ENCODE measurements at regions not wholly inside any gene's neighbourhood (a gene's known extent, or its start where the extent isn't known, plus 50 kb on each side); places are given as distances from the start of the nearest gene placed in this dataset.
"Not testable (repeated sequence)": the region's sequence is repeated elsewhere in the genome, so short reads cannot be mapped to it uniquely, and the experiment has no call there.

DNA sequence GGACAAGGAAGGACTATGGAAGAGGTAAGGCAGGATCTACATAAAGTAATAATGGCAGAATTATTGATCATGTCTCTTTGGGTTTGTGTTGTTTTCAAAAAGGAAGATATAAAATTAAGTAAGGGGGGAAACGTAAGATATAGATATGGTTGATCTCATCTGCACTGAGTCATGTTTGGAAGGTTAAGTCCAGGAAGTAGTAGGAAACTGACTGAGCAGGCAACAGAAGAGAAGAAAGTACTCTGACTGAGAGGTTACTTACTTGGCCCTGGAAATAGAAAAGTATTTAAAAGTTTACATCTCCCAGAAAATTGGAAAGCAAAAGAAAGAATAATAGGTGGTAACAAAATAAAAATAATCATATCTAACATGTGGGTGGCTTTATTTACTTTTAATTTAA lies 405.3 kb upstream of the RGMB start:
- DNase-seq (ENCODE audit: low read depth), result no peak

DNA sequence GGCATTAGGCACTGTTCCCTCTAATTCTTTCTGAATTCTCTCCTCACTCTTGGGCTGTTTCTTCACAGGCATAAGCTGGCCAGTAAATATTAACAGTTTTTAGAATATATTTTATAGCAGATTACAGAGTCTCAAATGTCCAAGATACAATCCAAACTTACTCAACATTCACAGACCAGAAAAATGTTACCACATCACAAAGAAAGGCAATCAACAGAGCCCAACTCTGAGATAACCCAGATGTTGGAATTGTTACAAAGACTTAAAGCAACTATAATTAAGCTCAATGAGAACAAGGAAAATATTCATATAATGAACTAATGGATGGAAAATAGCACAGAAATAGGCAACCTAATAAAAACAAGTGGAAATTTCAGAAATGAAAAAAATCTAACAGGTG lies 401.1 kb upstream of the RGMB start:
- DNase-seq (ENCODE audit: low read depth), result no peak

DNA sequence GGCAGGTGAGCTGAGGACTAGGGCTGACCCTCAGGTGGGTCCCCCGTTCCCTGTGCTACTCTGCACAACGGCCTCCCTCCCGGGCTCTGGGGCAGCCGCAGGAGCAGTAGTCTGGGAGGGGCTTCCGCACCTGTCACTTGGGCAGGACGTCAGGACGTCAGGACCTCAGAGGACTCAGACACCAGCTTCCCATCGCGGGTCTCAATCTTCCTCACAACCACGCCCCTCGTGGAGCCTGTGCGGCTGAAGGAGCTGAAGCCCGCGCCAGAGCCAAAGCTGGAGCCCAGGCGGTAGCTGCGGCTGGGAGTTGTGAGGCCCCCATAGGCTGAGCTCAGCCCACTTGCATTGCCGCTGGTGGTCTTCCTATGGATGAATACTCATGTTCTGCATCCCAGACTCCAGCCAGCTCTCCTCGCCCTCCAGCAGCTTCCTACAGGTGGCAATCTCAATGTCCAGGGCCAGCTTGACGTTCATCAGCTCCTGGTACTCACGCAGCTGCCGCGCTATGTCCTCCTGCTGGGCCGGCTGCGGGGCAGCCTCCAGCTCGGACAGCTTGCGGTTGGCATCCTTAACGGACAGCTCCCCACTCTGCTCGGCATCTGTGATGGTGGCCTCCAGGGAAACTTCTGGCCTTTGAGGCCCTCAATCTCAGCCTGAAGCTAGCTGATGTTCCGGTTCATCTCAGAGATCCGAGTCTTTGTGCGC lies 381.4 kb upstream of the RGMB start:
- DNase-seq (ENCODE audit: low read depth), result no peak

DNA sequence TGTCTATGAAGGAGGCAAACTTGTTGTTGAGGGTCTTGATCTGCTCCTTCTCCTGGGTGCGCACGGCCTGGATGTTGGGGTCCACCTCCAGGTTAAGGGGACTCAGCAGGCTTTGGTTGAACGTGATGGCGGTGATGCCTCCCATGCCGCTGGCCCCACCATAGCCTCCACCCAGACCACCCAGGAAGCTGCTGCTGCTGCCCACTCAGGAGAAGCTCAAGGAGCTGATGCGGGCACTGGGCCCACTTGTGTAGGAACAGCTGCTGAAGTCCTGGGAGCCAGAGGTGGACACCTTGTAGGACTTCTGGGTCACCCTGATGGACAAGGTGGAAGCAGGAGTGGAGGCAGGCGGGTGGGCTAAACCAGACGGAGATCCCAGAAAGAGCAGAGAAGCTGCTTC lies 380.3 kb upstream of the RGMB start:
- DNase-seq (ENCODE audit: low read depth), result not testable (repeated sequence)

DNA sequence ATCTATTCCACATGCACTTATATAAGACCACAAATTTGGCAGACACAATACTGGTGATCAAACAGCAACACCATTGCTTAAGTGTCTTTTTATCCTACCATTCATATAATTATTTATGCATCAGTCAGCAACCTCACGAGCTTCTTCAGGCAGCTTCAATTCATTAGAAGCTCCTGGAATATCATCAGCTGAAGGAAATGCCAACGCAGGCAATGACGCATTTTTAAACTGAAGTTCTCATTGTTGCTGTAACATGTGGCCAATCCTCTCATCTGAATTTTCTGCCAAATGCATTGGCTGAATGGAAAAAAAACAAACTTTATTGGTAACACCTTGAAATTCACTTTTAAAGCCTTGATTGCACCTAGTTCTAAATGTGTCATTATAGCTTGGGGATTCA lies 376.4 kb upstream of the RGMB start:
- peak; percentile 84 for DNase-seq (ENCODE audit: low read depth)

- no peak for DNase-seq (ENCODE audit: low read depth)
These were observed 375.0 kb upstream of the RGMB start for GRCh38 chr5:98398465-98398864.

- DNase-seq (ENCODE audit: low read depth), result no peak
These were observed 371.8 kb upstream of the RGMB start for GRCh38 chr5:98401656-98402055.

- no peak for DNase-seq (ENCODE audit: low read depth)
These were observed 371.3 kb upstream of the RGMB start for GRCh38 chr5:98402130-98402529.

DNA sequence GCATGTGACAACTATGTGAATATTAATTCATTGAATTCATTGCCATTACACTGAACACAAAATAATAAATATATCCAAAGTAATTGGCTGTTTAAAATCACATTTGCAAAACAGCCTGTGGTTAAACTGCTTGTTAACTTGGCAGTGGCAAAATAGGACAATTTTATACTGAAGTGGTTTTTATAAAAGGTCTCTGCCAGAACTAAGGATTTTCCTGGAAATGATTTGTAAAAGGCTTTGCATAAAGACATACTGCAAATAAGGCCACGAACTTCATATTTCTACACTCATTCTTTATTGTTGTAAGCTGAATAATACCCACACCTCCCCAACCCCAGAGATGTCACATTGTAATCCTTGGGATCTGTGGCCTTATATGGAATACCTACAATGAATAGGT lies 370.3 kb upstream of the RGMB start:
- no peak for DNase-seq (ENCODE audit: low read depth)

DNA sequence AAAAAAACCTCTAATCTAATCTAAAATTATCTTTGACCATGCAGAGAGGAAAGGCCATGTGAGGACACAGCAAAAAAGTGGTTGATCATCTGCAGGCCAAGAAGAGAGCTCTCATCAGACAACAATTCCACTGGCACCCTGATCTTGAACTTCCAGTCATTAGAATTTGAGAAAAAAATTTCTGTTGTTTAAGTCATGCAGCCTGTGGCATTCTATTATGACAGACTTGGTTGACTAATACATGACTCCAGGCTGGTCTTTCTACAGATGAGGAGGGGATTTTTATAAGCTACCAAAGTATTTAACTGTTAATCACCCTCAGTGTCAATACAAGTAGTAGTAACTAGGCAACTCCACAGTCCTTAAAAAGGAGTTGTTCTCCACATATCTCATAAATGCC lies 358.5 kb upstream of the RGMB start:
- peak; percentile 95 for DNase-seq (ENCODE audit: low read depth)

DNA sequence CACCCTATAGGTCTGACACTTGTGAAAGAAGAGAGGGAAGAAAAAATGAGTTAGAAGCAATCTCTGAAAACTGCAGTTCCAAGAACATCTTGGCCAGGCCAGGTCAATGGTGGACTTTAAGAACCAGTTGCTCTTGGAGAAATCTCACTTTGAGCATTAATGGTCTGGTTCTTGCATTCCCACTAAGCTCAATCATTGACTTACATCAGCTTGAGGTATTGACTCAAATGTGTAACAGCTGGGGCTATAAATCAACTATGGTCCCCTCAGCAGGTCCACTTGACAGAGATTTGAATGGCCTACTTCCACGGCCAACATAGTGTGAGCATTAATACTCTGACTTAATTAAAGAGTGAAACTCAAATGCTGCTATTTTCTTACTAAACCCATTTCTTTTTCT lies 357.8 kb upstream of the RGMB start:
- DNase-seq (ENCODE audit: low read depth), result no peak

DNA sequence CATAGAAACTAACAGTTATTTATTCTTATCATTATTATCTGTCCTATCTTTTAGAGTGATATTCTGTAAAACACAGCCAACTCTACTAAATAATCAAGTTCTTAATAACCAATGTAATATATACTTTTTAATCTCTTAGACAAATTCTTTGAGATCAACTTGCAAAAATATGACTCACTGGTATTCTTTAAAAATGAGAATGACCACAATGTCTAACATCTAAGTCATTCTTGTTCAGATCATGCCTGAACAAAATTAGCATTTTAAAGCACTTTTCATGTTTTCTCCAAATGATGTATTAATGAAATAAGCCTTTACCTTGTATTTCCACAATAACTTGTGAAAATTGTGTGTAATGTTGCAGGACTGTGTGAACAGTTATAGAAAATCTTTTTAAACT lies 356.9 kb upstream of the RGMB start:
- no peak for DNase-seq (ENCODE audit: low read depth)

DNA sequence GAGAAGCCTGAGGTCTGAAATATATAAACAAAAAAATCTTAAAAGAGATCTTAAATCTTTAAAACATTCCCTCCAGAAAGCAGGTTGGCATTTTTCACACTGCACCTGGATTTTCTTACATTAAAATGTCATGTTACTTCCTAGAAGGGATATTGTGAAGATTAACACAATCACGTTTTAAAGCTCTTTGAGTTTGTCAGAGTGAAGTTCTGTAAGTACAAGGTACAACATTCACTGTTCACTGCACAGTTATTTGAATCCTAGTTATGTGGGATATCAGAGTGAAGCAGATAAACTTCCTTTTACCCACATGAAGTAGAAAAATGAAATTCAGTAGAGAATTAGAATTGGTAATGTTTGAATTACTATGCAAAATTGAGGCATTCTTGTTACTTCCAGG lies 353.6 kb upstream of the RGMB start:
- DNase-seq (ENCODE audit: low read depth), result no peak

DNA sequence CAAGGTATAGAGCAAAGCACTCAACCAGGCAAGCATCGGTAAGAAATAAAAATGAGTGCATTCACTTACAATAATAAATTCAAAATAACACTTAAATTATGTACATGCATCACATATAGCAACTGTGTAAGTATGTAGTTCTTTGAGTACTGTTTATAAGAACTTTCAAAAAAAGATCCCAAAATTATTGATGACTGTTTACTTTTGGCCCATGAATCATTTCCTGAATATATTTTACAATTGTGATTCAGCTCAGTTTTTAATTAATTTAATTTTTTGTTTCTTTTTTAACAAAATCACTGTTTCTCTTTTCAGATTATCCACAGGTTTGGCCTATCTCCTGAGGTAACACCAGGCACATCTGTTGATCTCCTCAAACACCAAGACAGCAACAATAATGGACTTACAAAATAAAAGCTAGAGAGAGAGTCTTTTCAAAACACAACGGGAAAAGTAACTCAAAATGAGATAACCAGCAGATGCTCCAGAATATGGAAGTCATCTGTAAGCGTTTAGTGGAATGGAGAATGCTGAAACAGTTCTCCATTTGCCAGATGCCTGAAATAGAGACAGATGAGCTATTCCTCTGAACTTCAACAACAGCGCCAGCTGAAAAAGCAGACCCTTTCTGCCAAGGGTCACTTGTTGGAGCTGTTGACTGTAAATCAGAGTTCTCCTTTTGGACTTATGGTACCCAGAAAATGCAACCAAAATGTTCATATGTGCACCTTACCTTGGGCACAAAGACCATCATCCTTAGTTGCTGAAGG lies 348.6 kb upstream of the RGMB start:
- DNase-seq (ENCODE audit: low read depth), result peak; percentile 69

DNA sequence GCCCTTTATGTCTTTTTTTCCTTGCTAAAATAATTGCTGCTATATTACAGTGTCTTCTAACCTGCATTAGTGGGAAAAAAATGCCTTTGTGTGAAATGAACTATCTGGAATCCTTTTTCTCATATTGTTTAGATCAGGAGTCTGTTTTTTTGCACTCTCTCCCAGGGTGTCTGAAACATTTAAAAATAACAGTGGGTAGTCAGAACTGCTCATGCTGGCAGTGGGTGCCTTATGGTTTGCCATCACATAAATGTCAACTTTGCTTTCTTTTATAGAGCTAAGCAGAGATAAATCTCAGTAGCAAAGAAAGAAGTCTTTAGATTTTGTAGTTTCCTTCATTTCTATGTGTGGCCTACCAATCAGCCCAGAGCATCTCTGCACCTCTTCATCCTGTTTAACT lies 347.8 kb upstream of the RGMB start:
- DNase-seq (ENCODE audit: low read depth), result no peak

GRCh38 chr5:98428806-98429205 lies 344.7 kb upstream of the RGMB start:
- peak; percentile 65 for DNase-seq (ENCODE audit: low read depth)

GRCh38 chr5:98432378-98432777 lies 341.1 kb upstream of the RGMB start:
- no peak for DNase-seq (ENCODE audit: low read depth)

GRCh38 chr5:98433022-98433421 lies 340.4 kb upstream of the RGMB start:
- DNase-seq (ENCODE audit: low read depth), result no peak

DNA sequence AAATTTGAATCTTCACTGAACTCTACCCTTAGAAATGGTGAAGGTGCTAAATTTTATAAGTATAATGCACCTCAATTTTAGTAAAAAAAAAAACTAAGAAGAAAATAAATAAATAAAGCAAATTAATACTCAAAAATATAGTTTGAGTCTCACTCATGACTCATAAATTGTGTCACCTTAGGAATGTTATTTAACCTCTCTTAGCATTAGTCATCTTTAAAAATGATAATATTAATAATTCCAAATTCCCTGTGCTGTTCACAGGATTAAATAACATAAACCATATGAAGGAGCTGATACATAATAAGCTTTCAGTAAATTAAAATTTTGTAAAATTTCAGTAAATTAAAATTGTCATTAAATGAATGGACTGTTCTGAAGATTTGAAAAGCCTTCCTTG lies 339.8 kb upstream of the RGMB start:
- no peak for DNase-seq (ENCODE audit: low read depth)

- DNase-seq (ENCODE audit: low read depth), result no peak
These were observed 336.8 kb upstream of the RGMB start for GRCh38 chr5:98436667-98437066.

DNA sequence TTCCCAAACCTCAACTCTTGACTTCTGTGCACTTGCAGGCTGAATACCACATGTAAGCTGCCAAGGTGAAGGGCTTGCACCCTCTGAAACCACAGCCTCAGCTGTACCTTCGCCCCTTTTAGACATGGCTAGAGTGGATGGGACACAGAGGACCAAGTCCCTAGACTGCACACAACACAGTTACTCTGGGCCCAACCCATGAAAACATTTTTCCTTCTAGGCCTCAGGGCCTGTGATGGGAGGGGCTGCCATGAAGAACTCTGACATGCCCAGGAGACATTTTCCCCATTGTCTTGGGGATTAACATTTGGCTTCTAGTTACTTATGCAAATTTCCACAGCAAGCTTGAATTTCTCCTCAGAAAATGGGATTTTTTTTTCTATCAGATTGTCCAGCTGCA lies 331.0 kb upstream of the RGMB start:
- no peak for DNase-seq (ENCODE audit: low read depth)

- no peak for DNase-seq (ENCODE audit: low read depth)
These were observed 329.6 kb upstream of the RGMB start for GRCh38 chr5:98443881-98444280.

GRCh38 chr5:98453296-98453695 lies 320.2 kb upstream of the RGMB start:
- no peak for DNase-seq (ENCODE audit: low read depth)

DNA sequence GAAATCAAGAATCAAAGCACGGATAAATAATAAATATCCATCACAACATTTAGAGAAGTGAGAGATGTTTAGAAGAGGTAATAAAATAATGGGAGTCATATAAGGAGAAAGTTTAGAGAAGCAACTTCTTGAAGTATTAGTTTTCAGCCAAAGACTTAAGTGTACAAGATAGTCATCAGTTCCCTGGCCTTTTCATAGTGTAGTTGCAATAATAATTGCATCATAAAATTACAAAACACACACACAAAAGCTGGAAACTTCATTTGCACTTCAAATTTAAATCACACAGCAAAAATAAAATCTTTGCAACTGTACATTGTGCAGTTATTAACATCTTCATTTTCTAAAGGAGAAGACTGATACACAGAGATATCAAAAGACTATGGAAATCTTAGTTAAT lies 319.1 kb upstream of the RGMB start:
- DNase-seq (ENCODE audit: low read depth), result no peak

Measured in GM04504 (cell line).